Coronary artery (tissue), 2 donors: ENCODE measurements at regions not wholly inside any gene's neighbourhood (a gene's known extent, or its start where the extent isn't known, plus 50 kb on each side); places are given as distances from the start of the nearest gene placed in this dataset.

Source experiments
- DNase-seq: peaks from one replicate; pipeline ENCODE4 v3.0.0-alpha.2; 2017; ENCODE audit warnings: low spot score
- H3K27ac ChIP-seq, 2 donors: fragments of 200-600 bp; sonication (generic); one replicate each; pipeline ENCODE4 v1.5.1; 2016 to 2019
- H3K4me3 ChIP-seq: fragments of 200-600 bp; sonication (generic); 2 replicates; pipeline ENCODE4 v1.5.1; 2016; ENCODE audit warnings: mild to moderate bottlenecking, moderate library complexity
- CTCF ChIP-seq: fragments of 200-600 bp; sonication (generic); IDR thresholded peaks from one replicate; pipeline ENCODE4 v1.5.1; 2019; ENCODE audit warnings: antibody characterized with exemption

GRCh38 chr14:97057238-97058073 is 260.3 kb downstream of the VRK1 start:
- H3K4me3 ChIP-seq: no peak overlapping the region
- TF ChIP-seq CTCF: no peak

DNA sequence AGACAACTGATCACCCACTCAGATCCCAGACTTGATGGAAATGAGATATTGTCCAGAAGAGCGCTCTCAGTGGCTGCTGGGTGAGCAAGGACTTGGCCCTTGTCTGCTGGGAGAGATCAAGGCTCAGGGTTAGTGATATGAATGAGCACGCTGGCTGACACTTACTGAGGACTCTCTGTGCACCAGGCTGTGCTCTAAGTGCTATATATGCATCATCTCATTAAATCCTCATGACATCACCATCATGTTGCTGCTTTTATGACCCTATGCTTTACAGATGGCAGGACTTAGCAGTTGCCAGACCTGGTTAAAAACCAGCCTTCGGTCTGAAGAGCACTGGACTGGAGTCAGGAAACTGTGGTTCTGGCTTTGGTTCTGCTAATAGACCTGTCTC is 260.9 kb downstream of the VRK1 start:
- Histone ChIP-seq H3K4me3 (no peak overlapping the region), H3K27ac (no peak overlapping the region)
- no peak for TF ChIP-seq CTCF
- DNase-seq: no peak

More at GRCh38 chr14:97057238-97058073, 260.3 kb downstream of the VRK1 start:
- H3K27ac ChIP-seq: no peak overlapping the region
- DNase-seq: no peak

GRCh38 chr14:97058589-97058988 is 261.4 kb downstream of the VRK1 start:
- no peak for TF ChIP-seq CTCF
- Histone ChIP-seq H3K4me3 (no peak overlapping the region), H3K27ac (no peak overlapping the region)
- DNase-seq: no peak

- Histone ChIP-seq H3K27ac (no peak overlapping the region), H3K4me3 (no peak overlapping the region)
- TF ChIP-seq CTCF: no peak
- DNase-seq: no peak
Observed at GRCh38 chr14:97061198-97061597, 264.0 kb downstream of the VRK1 start.

- H3K27ac ChIP-seq: no peak overlapping the region
- no peak overlapping the region for H3K4me3 ChIP-seq
- no peak for DNase-seq
- TF ChIP-seq CTCF: no peak
Observed at GRCh38 chr14:97061714-97062113, 264.5 kb downstream of the VRK1 start.

- DNase-seq: no peak
- no peak for TF ChIP-seq CTCF
- no peak overlapping the region for H3K27ac ChIP-seq
- H3K4me3 ChIP-seq: no peak overlapping the region
Observed at GRCh38 chr14:97065305-97066067, 268.3 kb downstream of the VRK1 start.
